HepG2 (cell line): ENCODE measurements at regions not wholly inside any gene's neighbourhood (a gene's known extent, or its start where the extent isn't known, plus 50 kb on each side); places are given as distances from the start of the nearest gene placed in this dataset.

Experiments
- ATAC-seq: fragments of 200-7000 bp; cut with Tn5 transposase; 3 replicates; pipeline ENCODE4 v1.9.1; 2020; ENCODE audit warnings: mild to moderate bottlenecking, moderate library complexity
- BruUV-seq: library from RNA; stranded (reverse); fragments of 400-500 nt; replicated peaks from 2 replicates; lab custom pipeline; 2021; lab: Mats Ljungman, UMichigan
- CTCF ChIA-PET: fragments of 300-600 bp; formaldehyde crosslinking; extraction: SDS; loops from one replicate; lab custom pipeline; 2021; ENCODE audit warnings: low total read pairs, inconsistent platforms, low intra/inter-chr PET ratio; lab: Yijun Ruan, JAX
- POLR2A ChIA-PET: fragments of 350-600 bp; sonication (Branson Sonifier 250); formaldehyde crosslinking; loops from one replicate; lab custom pipeline; 2020; ENCODE audit warnings: antibody characterized with exemption, inconsistent platforms; lab: Yijun Ruan, JAX
- DNase-seq: peaks from one replicate; pipeline ENCODE4 v3.0.0-alpha.2; 2015; ENCODE audit warnings: low spot score
- FAIRE-seq: peaks from 3 replicates; lab custom pipeline; 2011; peaks lifted over from hg19 to GRCh38; lab: Jason Lieb, UNC
- H2AFZ ChIP-seq: one replicate; pipeline ENCODE4 v1.6.1; 2011; ENCODE audit warnings: low read length, inconsistent platforms
- H3K27ac ChIP-seq: fragments of 300-600 bp; 3 replicates; pipeline ENCODE4 v1.8.0; 2011; ENCODE audit warnings: mixed run types, mild to moderate bottlenecking, mixed read lengths, low read length, inconsistent platforms; ENCODE audit not compliant: insufficient read depth; ENCODE audit errors: extremely low read length
- H3K27me3 ChIP-seq, 2 experiments: fragments of 200-600 bp in 1 of 2; 2 replicates in 1 of 2; 3 replicates in 1 of 2; pipeline versions ENCODE4 v1.6.0 to v1.8.0; 2011; ENCODE audit warnings: low read length in 2 of 2, mild to moderate bottlenecking in 2 of 2, moderate library complexity in 2 of 2, inconsistent platforms in 1 of 2; ENCODE audit not compliant: insufficient read depth in 2 of 2, control insufficient read depth in 1 of 2
- H3K36me3 ChIP-seq, 2 experiments: fragments of 200-600 bp in 1 of 2; replicated peaks in 1 of 2; 2 replicates in 1 of 2; 3 replicates in 1 of 2; pipeline versions ENCODE4 v1.5.1 to v1.8.0; 2011; ENCODE audit warnings: low read length in 2 of 2, inconsistent platforms in 1 of 2; ENCODE audit not compliant: insufficient read depth in 2 of 2, control insufficient read depth in 1 of 2
- H3K4me1 ChIP-seq: 2 replicates; pipeline ENCODE4 v1.5.1; 2012; ENCODE audit warnings: low read length, inconsistent platforms; ENCODE audit not compliant: insufficient read depth
- H3K4me2 ChIP-seq: 2 replicates; pipeline ENCODE4 v1.6.0; 2011; ENCODE audit warnings: low read depth, low read length, inconsistent platforms
- H3K4me3 ChIP-seq, 3 experiments: fragments of 200-600 bp in 1 of 3; sonication (generic), shearing (Covaris generic) in 1 of 3; replicated peaks in 1 of 3; 2 replicates each; pipeline ENCODE4 v1.5.1; 2011 to 2016; ENCODE audit warnings: low read length in 3 of 3, inconsistent platforms in 2 of 3, low read depth in 2 of 3, mild to moderate bottlenecking in 2 of 3, control low read depth in 1 of 3, mixed read lengths in 1 of 3; ENCODE audit not compliant: insufficient read depth in 1 of 3
- H3K79me2 ChIP-seq: one replicate; pipeline ENCODE4 v1.6.1; 2011; ENCODE audit warnings: low read length, inconsistent platforms; ENCODE audit not compliant: insufficient read depth
- H3K9ac ChIP-seq: 2 replicates; pipeline ENCODE4 v1.6.0; 2011; ENCODE audit warnings: mild to moderate bottlenecking, low read depth, low read length, inconsistent platforms; ENCODE audit not compliant: insufficient read depth
- H3K9me3 ChIP-seq: 2 replicates; pipeline ENCODE4 v1.5.1; 2012; ENCODE audit warnings: mild to moderate bottlenecking, low read length
- H4K20me1 ChIP-seq: 2 replicates; pipeline ENCODE4 v1.6.0; 2011; ENCODE audit warnings: inconsistent platforms, mild to moderate bottlenecking, low read length, moderate library complexity; ENCODE audit not compliant: insufficient read depth
- ARNT ChIP-seq: fragments of 450-650 bp; IDR thresholded peaks from 2 replicates; pipeline ENCODE4 v1.6.1; 2017
- FOXA1 ChIP-seq, 2 experiments: fragments of 450-650 bp in 1 of 2; sonication (generic) in 1 of 2; formaldehyde crosslinking in 1 of 2; IDR thresholded peaks; 2 replicates each; pipeline versions ENCODE4 v1.4.0 to v1.6.1; 2016 to 2020; ENCODE audit warnings: missing genetic modification reagents in 1 of 2
- HMGA1 ChIP-seq: sonication (generic); formaldehyde crosslinking; conservative IDR thresholded peaks from 2 replicates; pipeline ENCODE4 v1.4.0; 2020; ENCODE audit warnings: missing genetic modification reagents
- MED1 ChIP-seq: sonication (generic); formaldehyde crosslinking; IDR thresholded peaks from 2 replicates; pipeline ENCODE4 v1.4.0; 2020; ENCODE audit warnings: missing genetic modification reagents
- MLLT10 ChIP-seq: sonication (generic); formaldehyde crosslinking; IDR thresholded peaks from 2 replicates; pipeline ENCODE4 v1.4.0; 2020; ENCODE audit warnings: missing genetic modification reagents
- MXD4 ChIP-seq: IDR thresholded peaks from 2 replicates; pipeline ENCODE4 v1.6.1; 2016; ENCODE audit warnings: mild to moderate bottlenecking, missing biosample characterization, missing genetic modification reagents
- NCOR1 ChIP-seq: fragments of 200-600 bp; sonication (generic); IDR thresholded peaks from 2 replicates; pipeline ENCODE4 v1.7.0; 2017; ENCODE audit warnings: antibody characterized with exemption, low read length, borderline replicate concordance
- PAWR ChIP-seq: sonication (generic); formaldehyde crosslinking; IDR thresholded peaks from 2 replicates; pipeline ENCODE4 v1.4.0; 2020; ENCODE audit warnings: missing genetic modification reagents, mild to moderate bottlenecking, borderline replicate concordance
- ZKSCAN1 ChIP-seq: fragments of 150-350 bp; IDR thresholded peaks from 2 replicates; pipeline ENCODE4 v1.6.1; 2014; ENCODE audit warnings: low read length
- ZNF264 ChIP-seq: sonication (generic); formaldehyde crosslinking; IDR thresholded peaks from 2 replicates; pipeline ENCODE4 v1.4.0; 2020; ENCODE audit warnings: missing genetic modification reagents
- ZZZ3 ChIP-seq: sonication (generic); formaldehyde crosslinking; IDR thresholded peaks from 2 replicates; pipeline ENCODE4 v1.4.0; 2020; ENCODE audit warnings: missing genetic modification reagents, mild to moderate bottlenecking, borderline replicate concordance
- WGBS: methylation state at CpG from one replicate; pipeline ENCODE4 v1.1.6; 2017; ENCODE audit warnings: low lambda C conversion rate; 5-methylcytosine and 5-hydroxymethylcytosine counted together
- in situ Hi-C: cut with HindIII; loops from 2 replicates; pipeline ENCODE4 v1.10.0; 2017; ENCODE audit warnings: low pct_unique_long_range_greater_than_20kb; ENCODE audit not compliant: extremely low pct_ligation_motif_present
- intact Hi-C: fragments of 100-400 bp; cut with micrococcal nuclease; formaldehyde crosslinking; loops from one replicate; pipeline ENCODE4 v1.10.0; 2022; ENCODE audit not compliant: unreplicated experiment
- TF ChIP-seq, protein P1 (sequence below): sonication (generic); formaldehyde crosslinking; IDR thresholded peaks from 2 replicates; pipeline ENCODE4 v1.4.0; 2020; ENCODE audit warnings: missing genetic modification reagents

DNA sequence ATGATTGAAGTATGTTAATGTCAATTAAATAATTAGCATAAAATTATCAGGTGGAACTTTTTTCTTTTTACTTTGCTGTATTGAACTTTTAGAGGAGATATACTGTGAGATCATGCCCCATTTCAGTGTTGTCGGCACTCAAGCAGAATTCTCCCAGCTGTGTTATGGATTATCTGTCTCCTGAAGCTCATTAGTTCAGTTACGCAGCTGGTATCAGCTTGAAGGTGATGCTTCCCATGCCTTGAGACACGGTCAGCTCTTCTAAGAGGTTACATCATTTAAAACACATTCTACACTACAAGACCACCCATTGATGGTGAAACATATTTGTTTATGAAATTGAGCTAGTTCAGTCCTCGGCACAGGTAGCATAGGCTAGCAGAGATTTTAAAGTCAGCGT, 68.9 kb upstream of the PHACTR2 start (continued):
- TF ChIP-seq, protein P1, sequence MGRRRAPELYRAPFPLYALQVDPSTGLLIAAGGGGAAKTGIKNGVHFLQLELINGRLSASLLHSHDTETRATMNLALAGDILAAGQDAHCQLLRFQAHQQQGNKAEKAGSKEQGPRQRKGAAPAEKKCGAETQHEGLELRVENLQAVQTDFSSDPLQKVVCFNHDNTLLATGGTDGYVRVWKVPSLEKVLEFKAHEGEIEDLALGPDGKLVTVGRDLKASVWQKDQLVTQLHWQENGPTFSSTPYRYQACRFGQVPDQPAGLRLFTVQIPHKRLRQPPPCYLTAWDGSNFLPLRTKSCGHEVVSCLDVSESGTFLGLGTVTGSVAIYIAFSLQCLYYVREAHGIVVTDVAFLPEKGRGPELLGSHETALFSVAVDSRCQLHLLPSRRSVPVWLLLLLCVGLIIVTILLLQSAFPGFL, result no peak
- TF ChIP-seq NCOR1 (no peak), HMGA1 (CRISPR knock-in tag) (no peak), ARNT (no peak), MXD4 (CRISPR knock-in tag) (no peak)

DNA sequence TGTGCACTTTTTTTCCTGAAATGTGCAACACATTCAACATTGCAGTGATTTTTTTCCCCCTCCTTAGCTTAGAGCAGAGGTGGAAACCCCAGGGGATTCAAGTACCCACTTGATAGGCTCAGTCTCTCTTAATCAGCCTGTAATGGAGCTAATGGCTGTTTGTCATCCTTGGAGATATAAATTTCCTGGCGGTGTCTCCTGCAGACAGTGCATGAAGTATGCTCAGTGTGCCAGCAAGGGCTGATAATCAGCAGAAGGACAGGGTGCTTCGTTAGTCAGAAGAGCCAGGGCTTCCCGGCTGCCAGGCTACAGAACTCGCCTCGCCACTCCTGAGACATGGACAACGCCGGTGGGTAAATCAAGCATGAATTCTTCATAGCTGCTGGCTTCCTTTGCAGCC, 69.8 kb upstream of the PHACTR2 start:
- DNase-seq (no peak), FAIRE-seq (no peak), ATAC-seq (no peak)
- Histone ChIP-seq H3K9ac (no peak overlapping the region), H2AFZ (no peak overlapping the region), H3K27ac (no peak overlapping the region), H4K20me1 (no peaks in the 10 kb centered on the region)
- intact Hi-C loops, result no loop called here
- CTCF ChIA-PET, result no interaction called here
- POLR2A ChIA-PET, result no interaction called here
- in situ Hi-C loops, result no loop called here
- TF ChIP-seq PAWR (no peak), ZKSCAN1 (no peak), FOXA1 (IDR thresholded peaks at IDR 0.05) (no peak), FOXA1 (CRISPR knock-in tag; IDR thresholded peaks at IDR 0.05) (no peak), ZNF264 (CRISPR knock-in tag) (no peak), ZZZ3 (CRISPR knock-in tag) (no peak), MLLT10 (CRISPR knock-in tag) (no peak), MED1 (CRISPR knock-in tag) (no peak)
- TF ChIP-seq, all 625 proteins: peak for 0
- Histone ChIP-seq H3K4me1 (no peaks in the 10 kb centered on the region), H3K9me3 (no peaks in the 10 kb centered on the region), H3K27me3 (no peaks in the 10 kb centered on the region), H3K79me2 (no peaks in the 10 kb centered on the region), H3K4me2 (no peak overlapping the region), H3K36me3 (no peaks in the 10 kb centered on the region), H3K4me3 (no peak overlapping the region)
- no TSS peak for BruUV-seq
- WGBS, result 76% methylated on average over 7 of the region's 7 CpGs
